ENCODE measurements at regions not wholly inside any gene's neighbourhood (a gene's known extent, or its start where the extent isn't known, plus 50 kb on each side); places are given as distances from the start of the nearest gene placed in this dataset.

GRCh38 chr17:12254460-12254859 is 233.8 kb downstream of the MAP2K4 start:
- no peak for DNase-seq (ENCODE audit: low read depth)
- H3K4me3 ChIP-seq (ENCODE audit: low read length): no peak overlapping the region
- no peak for TF ChIP-seq CTCF (IDR thresholded peaks at IDR 0.05; ENCODE audit: insufficient read depth, low read depth, low read length, missing control alignments)

- DNase-seq (ENCODE audit: low read depth): peak; percentile 54
- peak; percentile 75 for TF ChIP-seq CTCF (IDR thresholded peaks at IDR 0.05; ENCODE audit: insufficient read depth, low read depth, low read length, missing control alignments)
- H3K4me3 ChIP-seq (ENCODE audit: low read length): no peak overlapping the region
These were observed 235.8 kb downstream of the MAP2K4 start for GRCh38 chr17:12256380-12256995.

- DNase-seq (ENCODE audit: low read depth): no peak
- TF ChIP-seq CTCF (IDR thresholded peaks at IDR 0.05; ENCODE audit: insufficient read depth, low read depth, low read length, missing control alignments): no peak
- no peak overlapping the region for H3K4me3 ChIP-seq (ENCODE audit: low read length)
These were observed 236.5 kb downstream of the MAP2K4 start for GRCh38 chr17:12257176-12257575.

GRCh38 chr17:12261354-12261753 is 240.7 kb downstream of the MAP2K4 start:
- H3K4me3 ChIP-seq (ENCODE audit: low read length): no peak overlapping the region
- no peak for TF ChIP-seq CTCF (IDR thresholded peaks at IDR 0.05; ENCODE audit: insufficient read depth, low read depth, low read length, missing control alignments)
- no peak for DNase-seq (ENCODE audit: low read depth)

GRCh38 chr17:12269751-12270150 is 249.1 kb downstream of the MAP2K4 start:
- TF ChIP-seq CTCF (IDR thresholded peaks at IDR 0.05; ENCODE audit: insufficient read depth, low read depth, low read length, missing control alignments): no peak
- no peak for DNase-seq (ENCODE audit: low read depth)
- no peak overlapping the region for H3K4me3 ChIP-seq (ENCODE audit: low read length)

- no peak for TF ChIP-seq CTCF (IDR thresholded peaks at IDR 0.05; ENCODE audit: insufficient read depth, low read depth, low read length, missing control alignments)
- no peak for DNase-seq (ENCODE audit: low read depth)
- H3K4me3 ChIP-seq (ENCODE audit: low read length): no peak overlapping the region
These were observed 257.1 kb downstream of the MAP2K4 start for GRCh38 chr17:12277827-12278226.

- no peak overlapping the region for H3K4me3 ChIP-seq (ENCODE audit: low read length)
- no peak for DNase-seq (ENCODE audit: low read depth)
- no peak for TF ChIP-seq CTCF (IDR thresholded peaks at IDR 0.05; ENCODE audit: insufficient read depth, low read depth, low read length, missing control alignments)
These were observed 261.4 kb downstream of the MAP2K4 start for GRCh38 chr17:12282056-12282455.

All from epithelial cell of esophagus (primary cell).